ENCODE measurements at regions not wholly inside any gene's neighbourhood (a gene's known extent, or its start where the extent isn't known, plus 50 kb on each side); places are given as distances from the start of the nearest gene placed in this dataset.

DNA sequence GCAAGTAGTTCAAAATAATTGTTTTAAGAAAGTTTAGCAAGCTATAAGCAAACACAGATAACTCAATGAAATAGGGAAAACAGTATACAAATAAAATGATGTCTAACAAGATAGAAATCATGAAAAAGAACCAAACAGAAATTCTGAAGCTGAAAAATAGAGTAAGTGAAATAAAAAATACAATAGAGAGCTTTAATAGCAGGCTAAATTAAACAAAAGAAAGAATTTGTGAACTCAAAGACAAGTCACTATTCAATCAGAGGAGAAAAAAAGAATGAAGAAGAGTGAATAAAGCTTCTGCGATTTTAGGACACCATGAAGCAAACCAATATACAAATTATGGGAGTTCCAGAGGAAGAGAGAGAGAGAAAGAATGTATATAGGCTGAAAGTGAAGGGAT is 576.8 kb downstream of the STK39 start:
- WGBS, 2 donors, result no CpG with 5 or more reads among the region's 1 CpG
- intact Hi-C loops (cut with DNase I), result no loop called here
- Histone ChIP-seq H3K27ac (no peak overlapping the region), H3K4me1 (no peaks in the 10 kb centered on the region), H3K4me3 (no peak overlapping the region), H3K27me3 (no peaks in the 10 kb centered on the region), H3K9me3 (peaks cover 0 to 19% (median 0%) of the 10 kb centered on the region in 3 donors), H3K36me3 (no peaks in the 10 kb centered on the region)
- no peak for DNase-seq
- TF ChIP-seq POLR2A (IDR thresholded peaks at IDR 0.05), result no peak
- TF ChIP-seq, protein P1, sequence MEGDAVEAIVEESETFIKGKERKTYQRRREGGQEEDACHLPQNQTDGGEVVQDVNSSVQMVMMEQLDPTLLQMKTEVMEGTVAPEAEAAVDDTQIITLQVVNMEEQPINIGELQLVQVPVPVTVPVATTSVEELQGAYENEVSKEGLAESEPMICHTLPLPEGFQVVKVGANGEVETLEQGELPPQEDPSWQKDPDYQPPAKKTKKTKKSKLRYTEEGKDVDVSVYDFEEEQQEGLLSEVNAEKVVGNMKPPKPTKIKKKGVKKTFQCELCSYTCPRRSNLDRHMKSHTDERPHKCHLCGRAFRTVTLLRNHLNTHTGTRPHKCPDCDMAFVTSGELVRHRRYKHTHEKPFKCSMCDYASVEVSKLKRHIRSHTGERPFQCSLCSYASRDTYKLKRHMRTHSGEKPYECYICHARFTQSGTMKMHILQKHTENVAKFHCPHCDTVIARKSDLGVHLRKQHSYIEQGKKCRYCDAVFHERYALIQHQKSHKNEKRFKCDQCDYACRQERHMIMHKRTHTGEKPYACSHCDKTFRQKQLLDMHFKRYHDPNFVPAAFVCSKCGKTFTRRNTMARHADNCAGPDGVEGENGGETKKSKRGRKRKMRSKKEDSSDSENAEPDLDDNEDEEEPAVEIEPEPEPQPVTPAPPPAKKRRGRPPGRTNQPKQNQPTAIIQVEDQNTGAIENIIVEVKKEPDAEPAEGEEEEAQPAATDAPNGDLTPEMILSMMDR (IDR thresholded peaks at IDR 0.05), result no peak

DNA sequence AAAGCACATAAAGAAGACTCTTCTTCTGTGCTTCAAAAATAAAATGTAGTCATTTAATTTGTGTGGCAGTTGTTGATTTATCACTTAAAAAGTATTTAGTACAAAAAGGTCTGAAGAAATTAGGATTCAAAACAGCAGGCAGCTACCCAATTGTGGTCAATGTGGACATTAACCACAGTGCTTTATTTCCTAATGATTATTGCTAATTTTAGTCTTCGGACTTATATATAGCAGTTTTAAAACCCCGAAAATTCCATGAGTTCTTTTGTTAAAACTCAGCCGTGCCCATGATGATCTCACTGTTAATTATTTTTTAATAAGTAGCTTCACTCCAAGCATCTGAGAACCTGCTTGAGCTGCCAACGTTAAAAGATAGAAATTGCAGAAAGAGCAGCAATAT is 594.3 kb downstream of the STK39 start:
- H3K27me3 ChIP-seq, result no peaks in the 10 kb centered on the region
- H3K4me1 ChIP-seq, result no peaks in the 10 kb centered on the region
- 68 to 69% methylated on average over 4 of the region's 4 CpGs for WGBS, 2 donors
- no peaks in the 10 kb centered on the region for H3K36me3 ChIP-seq
- no peak for DNase-seq
- TF ChIP-seq, protein P1 (IDR thresholded peaks at IDR 0.05), result no peak
- no peak for TF ChIP-seq POLR2A (IDR thresholded peaks at IDR 0.05)
- H3K27ac ChIP-seq, result no peak overlapping the region
- no peaks in the 10 kb centered on the region for H3K9me3 ChIP-seq
- intact Hi-C loops (cut with DNase I), result no loop called here
- H3K4me3 ChIP-seq, result no peak overlapping the region

DNA sequence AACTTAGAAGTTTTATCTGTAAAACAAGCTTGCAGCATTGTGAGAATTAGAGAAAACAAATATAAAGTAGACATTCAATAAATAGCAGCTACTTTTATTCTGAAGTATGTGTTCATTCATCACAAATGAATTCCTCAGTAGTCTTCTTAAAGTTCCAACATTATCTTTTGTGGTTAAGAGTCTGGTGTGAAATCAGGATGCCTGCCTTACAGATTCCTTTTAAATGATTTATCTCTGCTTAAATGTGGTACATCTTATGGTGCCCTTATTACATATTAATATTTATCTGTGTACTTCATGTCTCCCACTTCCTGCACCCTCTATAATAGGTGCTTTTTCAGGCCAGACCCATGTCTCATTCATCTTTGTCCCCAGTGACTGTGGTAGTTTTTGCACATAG is 595.0 kb downstream of the STK39 start:
- Histone ChIP-seq H3K4me3 (no peak overlapping the region), H3K27ac (no peak overlapping the region), H3K36me3 (no peaks in the 10 kb centered on the region), H3K9me3 (no peaks in the 10 kb centered on the region), H3K4me1 (no peaks in the 10 kb centered on the region), H3K27me3 (no peaks in the 10 kb centered on the region)
- intact Hi-C loops (cut with DNase I), result no loop called here
- DNase-seq, result no peak
- TF ChIP-seq, protein P1 (IDR thresholded peaks at IDR 0.05), result no peak
- no peak for TF ChIP-seq POLR2A (IDR thresholded peaks at IDR 0.05)

DNA sequence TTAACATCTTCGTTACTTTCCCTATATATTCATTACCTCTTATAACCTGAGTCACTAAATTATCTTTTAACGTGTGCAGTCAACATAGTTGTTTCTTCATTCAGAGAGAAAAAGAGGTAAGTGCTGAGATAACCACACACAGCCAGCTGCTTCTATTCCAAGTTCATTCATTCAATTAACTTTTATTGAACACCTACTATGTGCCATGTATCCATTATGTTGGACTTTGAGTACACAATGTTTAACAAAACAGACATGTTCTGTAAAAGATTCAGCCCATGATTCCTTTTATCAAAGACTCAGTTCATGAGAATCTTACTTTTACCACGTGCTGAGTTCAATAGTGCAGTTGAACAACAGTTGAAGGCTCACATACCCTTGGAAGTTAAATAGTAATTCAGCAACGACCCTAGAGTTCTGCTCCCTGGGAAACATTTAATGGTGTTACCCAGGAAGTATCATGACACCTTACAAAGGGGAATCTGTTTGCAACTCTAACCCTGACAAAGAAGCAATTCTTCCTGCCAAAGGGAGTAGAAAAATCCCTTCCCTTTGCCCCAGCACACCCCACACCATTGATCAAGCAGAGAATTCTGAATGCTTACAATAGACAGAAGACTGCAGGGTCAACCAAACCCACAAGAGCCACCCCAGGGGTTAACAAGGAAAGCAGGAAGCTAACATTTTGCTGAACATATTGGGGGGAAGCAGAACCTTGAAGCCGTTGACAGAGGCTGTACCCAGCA is 595.8 kb downstream of the STK39 start:
- TF ChIP-seq POLR2A (IDR thresholded peaks at IDR 0.05), result no peak
- TF ChIP-seq, protein P1 (IDR thresholded peaks at IDR 0.05), result no peak
- Histone ChIP-seq H3K4me1 (no peaks in the 10 kb centered on the region), H3K36me3 (no peaks in the 10 kb centered on the region), H3K9me3 (no peaks in the 10 kb centered on the region), H3K4me3 (no peak overlapping the region), H3K27me3 (no peaks in the 10 kb centered on the region), H3K27ac (no peak overlapping the region)
- WGBS, 2 donors, result 40 to 49% methylated on average over 5 of the region's 5 CpGs
- no peak for DNase-seq
- intact Hi-C loops (cut with DNase I), result no loop called here

DNA sequence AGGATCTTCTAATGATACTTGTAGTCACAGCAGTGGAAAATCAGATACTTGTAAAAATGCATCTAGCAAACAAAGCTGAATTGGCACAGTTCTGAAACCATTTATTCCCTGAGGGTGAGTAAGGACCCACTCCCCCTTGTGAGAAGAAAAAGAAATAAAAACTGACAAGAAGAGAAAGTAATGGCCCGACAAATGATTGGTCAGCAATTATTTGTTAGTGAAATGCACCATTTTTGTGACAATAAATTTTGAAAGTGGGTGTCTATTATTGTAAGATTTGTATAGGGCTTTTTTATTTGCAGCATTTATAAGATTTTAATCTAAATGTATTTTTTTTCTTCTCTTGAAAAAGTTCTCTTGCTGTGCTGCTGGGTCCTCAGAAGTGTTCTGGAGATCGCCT is 600.8 kb downstream of the STK39 start:
- Histone ChIP-seq H3K4me3 (no peak overlapping the region), H3K36me3 (no peaks in the 10 kb centered on the region), H3K4me1 (no peaks in the 10 kb centered on the region), H3K27ac (no peak overlapping the region), H3K27me3 (no peaks in the 10 kb centered on the region), H3K9me3 (no peaks in the 10 kb centered on the region)
- WGBS, 2 donors, result 81 to 87% methylated on average over 2 of the region's 2 CpGs
- intact Hi-C loops (cut with DNase I), result no loop called here
- TF ChIP-seq, protein P1 (IDR thresholded peaks at IDR 0.05), result no peak
- TF ChIP-seq POLR2A (IDR thresholded peaks at IDR 0.05), result no peak
- no peak for DNase-seq
